ENCODE measurements at regions not wholly inside any gene's neighbourhood (a gene's known extent, or its start where the extent isn't known, plus 50 kb on each side); places are given as distances from the start of the nearest gene placed in this dataset.

DNA sequence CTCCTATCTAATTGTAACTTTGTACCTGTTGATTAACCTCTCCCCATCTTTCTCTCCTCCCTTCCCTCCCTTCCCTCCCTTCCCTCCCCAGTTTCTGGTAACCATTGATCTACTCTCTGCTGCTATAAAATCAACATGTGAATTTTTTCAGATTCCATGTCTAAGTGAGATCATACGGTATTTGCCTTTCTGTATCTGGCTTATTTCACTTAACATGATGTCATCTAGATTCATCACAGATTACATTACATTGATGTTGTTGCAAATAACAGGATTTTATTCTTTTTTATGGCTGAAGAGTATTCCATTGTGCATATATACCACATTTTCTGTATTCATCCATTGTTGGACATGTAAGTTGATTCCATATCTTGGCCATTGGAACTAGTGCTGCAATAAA lies 68.0 kb upstream of the FBXO33 start:
- TF ChIP-seq POLR2A (IDR thresholded peaks at IDR 0.05): no peak
- TF ChIP-seq, protein P1, sequence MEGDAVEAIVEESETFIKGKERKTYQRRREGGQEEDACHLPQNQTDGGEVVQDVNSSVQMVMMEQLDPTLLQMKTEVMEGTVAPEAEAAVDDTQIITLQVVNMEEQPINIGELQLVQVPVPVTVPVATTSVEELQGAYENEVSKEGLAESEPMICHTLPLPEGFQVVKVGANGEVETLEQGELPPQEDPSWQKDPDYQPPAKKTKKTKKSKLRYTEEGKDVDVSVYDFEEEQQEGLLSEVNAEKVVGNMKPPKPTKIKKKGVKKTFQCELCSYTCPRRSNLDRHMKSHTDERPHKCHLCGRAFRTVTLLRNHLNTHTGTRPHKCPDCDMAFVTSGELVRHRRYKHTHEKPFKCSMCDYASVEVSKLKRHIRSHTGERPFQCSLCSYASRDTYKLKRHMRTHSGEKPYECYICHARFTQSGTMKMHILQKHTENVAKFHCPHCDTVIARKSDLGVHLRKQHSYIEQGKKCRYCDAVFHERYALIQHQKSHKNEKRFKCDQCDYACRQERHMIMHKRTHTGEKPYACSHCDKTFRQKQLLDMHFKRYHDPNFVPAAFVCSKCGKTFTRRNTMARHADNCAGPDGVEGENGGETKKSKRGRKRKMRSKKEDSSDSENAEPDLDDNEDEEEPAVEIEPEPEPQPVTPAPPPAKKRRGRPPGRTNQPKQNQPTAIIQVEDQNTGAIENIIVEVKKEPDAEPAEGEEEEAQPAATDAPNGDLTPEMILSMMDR (IDR thresholded peaks at IDR 0.05): no peak
